ENCODE measurements at regions not wholly inside any gene's neighbourhood (a gene's known extent, or its start where the extent isn't known, plus 50 kb on each side); places are given as distances from the start of the nearest gene placed in this dataset.

- no peak for TF ChIP-seq REST (IDR thresholded peaks at IDR 0.05; ENCODE audit: unreplicated experiment)
- no peak for TF ChIP-seq ZNF114 (CRISPR knock-in tag; IDR thresholded peaks at IDR 0.05)
- TF ChIP-seq CTCF (conservative IDR thresholded peaks at IDR 0.05; ENCODE audit: low read depth in 2 of 2) = no peak
- TF ChIP-seq ZNF331 (CRISPR knock-in tag; IDR thresholded peaks at IDR 0.05; ENCODE audit: low read depth) = no peak
- TF ChIP-seq POLR2AphosphoS5 (IDR thresholded peaks at IDR 0.05; ENCODE audit: low read depth) = no peak
Measured at GRCh38 chr13:104693126-104693525, 1626.9 kb upstream of the SLC10A2 start (continued).

GRCh38 chr13:104691767-104692467, 1625.7 kb upstream of the SLC10A2 start:
- H3K27ac Mint-ChIP-seq = no peak overlapping the region
- no peaks in the 10 kb centered on the region for H3K36me3 Mint-ChIP-seq (ENCODE audit: low read depth)
- Histone ChIP-seq H3K4me3 (no peak overlapping the region), H3K36me3 (ENCODE audit: insufficient read depth) (no peaks in the 10 kb centered on the region), H3K79me2 (replicated peaks; ENCODE audit: insufficient read depth) (no peaks in the 10 kb centered on the region), H2AFZ (no peak overlapping the region), H4K20me1 (replicated peaks; ENCODE audit: insufficient read depth) (no peaks in the 10 kb centered on the region), H3K9me2 (ENCODE audit: insufficient read depth) (no peaks in the 10 kb centered on the region), H3K4me1 (ENCODE audit: insufficient read depth) (no peaks in the 10 kb centered on the region), H3K4me2 (no peak overlapping the region), H3K27ac (ENCODE audit: low read depth) (no peak overlapping the region), H3F3A (replicated peaks; ENCODE audit: low read depth) (no peaks in the 10 kb centered on the region), H3K27me3 (ENCODE audit: insufficient read depth) (no peaks in the 10 kb centered on the region)
- no peaks in the 10 kb centered on the region for H3K4me1 Mint-ChIP-seq
- DNase-seq (ENCODE audit: low spot score) = no peak
- H3K27me3 Mint-ChIP-seq (ENCODE audit: insufficient read depth, low read depth, poor library complexity) = no peaks in the 10 kb centered on the region
- H3K4me3 Mint-ChIP-seq = no peak overlapping the region
- no peaks in the 10 kb centered on the region for H3K9me3 Mint-ChIP-seq
- ATAC-seq = no peak
- TF ChIP-seq ZNF114 (CRISPR knock-in tag; IDR thresholded peaks at IDR 0.05) = no peak
- no peak for TF ChIP-seq REST (IDR thresholded peaks at IDR 0.05; ENCODE audit: unreplicated experiment)
- no peak for TF ChIP-seq POLR2AphosphoS5 (IDR thresholded peaks at IDR 0.05; ENCODE audit: low read depth)
- no peak for TF ChIP-seq ZNF331 (CRISPR knock-in tag; IDR thresholded peaks at IDR 0.05; ENCODE audit: low read depth)
- no peak for TF ChIP-seq NANOG (IDR thresholded peaks at IDR 0.05; ENCODE audit: borderline replicate concordance)
- no peak for TF ChIP-seq ETS1 (IDR thresholded peaks at IDR 0.05)
- TF ChIP-seq CTCF (conservative IDR thresholded peaks at IDR 0.05; ENCODE audit: low read depth in 2 of 2) = no peak
- TF ChIP-seq JUNB (IDR thresholded peaks at IDR 0.05; ENCODE audit: unreplicated experiment) = no peak
- no peak for TF ChIP-seq STAT1 (IDR thresholded peaks at IDR 0.05; ENCODE audit: unreplicated experiment)
- no peak for TF ChIP-seq EZH2phosphoT487 (IDR thresholded peaks at IDR 0.05; ENCODE audit: unreplicated experiment)

All from GM23338 (cell line).